IPS DF 6.9 (cell line): ENCODE measurements at regions not wholly inside any gene's neighbourhood (a gene's known extent, or its start where the extent isn't known, plus 50 kb on each side); places are given as distances from the start of the nearest gene placed in this dataset.
"Not testable (repeated sequence)": the region's sequence is repeated elsewhere in the genome, so short reads cannot be mapped to it uniquely, and the experiment has no call there.

Experiments used
- DNase-seq: peaks from one replicate; pipeline ENCODE4 v3.0.0-alpha.2; 2013; ENCODE audit warnings: low read depth, low spot score
- H3K27ac ChIP-seq: one replicate; pipeline ENCODE4 v1.5.1; 2013; ENCODE audit warnings: low read length, control low read depth
- H3K27me3 ChIP-seq: 2 replicates; pipeline ENCODE4 v1.6.1; 2013; ENCODE audit warnings: mild to moderate bottlenecking, low read length; ENCODE audit not compliant: control insufficient read depth, insufficient read depth
- H3K36me3 ChIP-seq: 2 replicates; pipeline ENCODE4 v1.6.1; 2013; ENCODE audit warnings: low read length; ENCODE audit not compliant: control insufficient read depth, insufficient read depth
- H3K4me1 ChIP-seq: 2 replicates; pipeline ENCODE4 v1.6.1; 2013; ENCODE audit warnings: low read length; ENCODE audit not compliant: control insufficient read depth, insufficient read depth
- H3K4me3 ChIP-seq: 2 replicates; pipeline ENCODE4 v1.5.1; 2013; ENCODE audit warnings: mild to moderate bottlenecking, low read length
- H3K9me3 ChIP-seq: 2 replicates; pipeline ENCODE4 v1.6.1; 2013; ENCODE audit warnings: low read length, inconsistent platforms; ENCODE audit not compliant: control insufficient read depth, insufficient read depth
- WGBS: extraction: QIAGEN DNeasy Blood & Tissue Kit; methylation state at CpG from one replicate; pipeline ENCODE4 v1.1.7; 2013; ENCODE audit warnings: mixed read lengths, missing lambda C conversion rate; ENCODE audit not compliant: insufficient read length, insufficient coverage; 5-methylcytosine and 5-hydroxymethylcytosine counted together

GRCh38 chr22:46047841-46048595 is 71.1 kb upstream of the WNT7B start:
- no peaks in the 10 kb centered on the region for H3K9me3 ChIP-seq
- no peak overlapping the region for H3K4me3 ChIP-seq
- peaks cover 9% of the 10 kb centered on the region for H3K4me1 ChIP-seq
- H3K27ac ChIP-seq = no peak overlapping the region
- H3K27me3 ChIP-seq = peaks cover 3% of the 10 kb centered on the region
- no peaks in the 10 kb centered on the region for H3K36me3 ChIP-seq
- no peak for DNase-seq
- no CpG with 5 or more reads among the region's 14 CpGs for WGBS

GRCh38 chr22:46048661-46049060 is 71.7 kb upstream of the WNT7B start:
- H3K27me3 ChIP-seq, H3K36me3 ChIP-seq, H3K9me3 ChIP-seq, DNase-seq, H3K4me1 ChIP-seq, H3K4me3 ChIP-seq, H3K27ac ChIP-seq: not testable (repeated sequence)
- WGBS = no CpG with 5 or more reads among the region's 7 CpGs

DNA sequence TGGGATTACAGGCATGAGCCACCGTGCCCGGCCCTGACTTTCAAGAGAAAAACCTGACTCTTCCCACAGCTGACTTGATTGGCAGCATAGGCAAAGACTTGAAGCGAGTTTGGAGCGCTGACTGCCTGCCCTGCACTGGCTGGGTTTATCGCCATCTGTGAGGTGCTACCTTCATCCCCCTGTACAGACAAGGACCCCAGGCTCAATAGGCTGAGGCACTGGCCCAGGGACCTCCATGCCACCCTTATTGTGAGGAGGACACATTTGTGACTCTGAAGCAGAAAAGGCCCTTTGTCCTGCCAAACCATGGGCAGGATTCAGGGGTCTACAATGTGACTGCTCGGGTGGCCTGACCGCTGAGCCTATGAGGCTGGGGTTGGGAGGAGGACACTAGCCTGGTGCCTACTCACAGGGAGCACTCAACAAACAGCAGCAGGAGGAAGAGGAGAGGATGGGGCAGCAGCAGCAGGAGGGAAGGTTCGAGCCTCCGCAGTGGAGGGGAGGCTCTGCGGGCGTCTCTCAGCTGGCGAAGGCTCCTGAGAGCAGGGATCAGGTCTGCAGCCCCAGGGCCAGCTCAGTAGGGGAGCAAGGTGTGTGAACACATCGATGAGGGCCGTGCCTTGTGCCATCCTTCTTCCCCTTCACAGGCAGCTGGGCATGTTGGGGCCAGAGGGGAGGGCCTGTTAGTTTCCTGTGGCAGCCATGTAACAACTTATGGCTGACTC is 72.9 kb upstream of the WNT7B start:
- DNase-seq = no peak
- Histone ChIP-seq H3K4me1 (peaks cover 3% of the 10 kb centered on the region), H3K27ac (no peak overlapping the region), H3K27me3 (peaks cover 3% of the 10 kb centered on the region), H3K4me3 (no peak overlapping the region), H3K9me3 (no peaks in the 10 kb centered on the region), H3K36me3 (no peaks in the 10 kb centered on the region)
- no CpG with 5 or more reads among the region's 14 CpGs for WGBS

GRCh38 chr22:46050451-46050845 is 73.5 kb upstream of the WNT7B start:
- no peak for DNase-seq
- Histone ChIP-seq H3K27me3 (no peaks in the 10 kb centered on the region), H3K4me1 (no peaks in the 10 kb centered on the region; the same call in 1 of the 2 replicates), H3K9me3 (no peaks in the 10 kb centered on the region), H3K27ac (no peak overlapping the region), H3K36me3 (no peaks in the 10 kb centered on the region), H3K4me3 (no peak overlapping the region)
- WGBS = no CpG with 5 or more reads among the region's 7 CpGs

- no peak for DNase-seq
- Histone ChIP-seq H3K4me3 (no peak overlapping the region), H3K27me3 (no peaks in the 10 kb centered on the region), H3K4me1 (no peaks in the 10 kb centered on the region; the same call in 1 of the 2 replicates), H3K27ac (no peak overlapping the region), H3K36me3 (no peaks in the 10 kb centered on the region), H3K9me3 (no peaks in the 10 kb centered on the region)
- no CpG with 5 or more reads among the region's 11 CpGs for WGBS
These were observed 74.1 kb upstream of the WNT7B start for GRCh38 chr22:46050916-46051614.

GRCh38 chr22:46051646-46052045 is 74.7 kb upstream of the WNT7B start:
- Histone ChIP-seq H3K27me3 (no peaks in the 10 kb centered on the region), H3K9me3 (no peaks in the 10 kb centered on the region), H3K36me3 (no peaks in the 10 kb centered on the region), H3K4me3 (no peak overlapping the region), H3K27ac (no peak overlapping the region), H3K4me1 (no peaks in the 10 kb centered on the region; the same call in 1 of the 2 replicates)
- DNase-seq = no peak
- WGBS = no CpG with 5 or more reads among the region's 8 CpGs

- no peak for DNase-seq
- WGBS = no CpG with 5 or more reads among the region's 6 CpGs
- Histone ChIP-seq H3K27ac (no peak overlapping the region), H3K4me1 (no peaks in the 10 kb centered on the region; the same call in 1 of the 2 replicates), H3K36me3 (no peaks in the 10 kb centered on the region), H3K9me3 (no peaks in the 10 kb centered on the region), H3K4me3 (no peak overlapping the region; the same call in 1 of the 2 replicates), H3K27me3 (no peaks in the 10 kb centered on the region)
These were observed 75.4 kb upstream of the WNT7B start for GRCh38 chr22:46052331-46052771.

GRCh38 chr22:46052801-46053562 is 76.0 kb upstream of the WNT7B start:
- no CpG with 5 or more reads among the region's 26 CpGs for WGBS
- Histone ChIP-seq H3K9me3 (no peaks in the 10 kb centered on the region), H3K4me3 (no peak overlapping the region), H3K27ac (no peak overlapping the region), H3K36me3 (no peaks in the 10 kb centered on the region), H3K27me3 (no peaks in the 10 kb centered on the region), H3K4me1 (no peaks in the 10 kb centered on the region; the same call in 1 of the 2 replicates)
- DNase-seq = no peak

- no peaks in the 10 kb centered on the region for H3K9me3 ChIP-seq
- DNase-seq = no peak
- no peaks in the 10 kb centered on the region for H3K36me3 ChIP-seq
- H3K27me3 ChIP-seq = no peaks in the 10 kb centered on the region
- no peak overlapping the region for H3K4me3 ChIP-seq
- no peaks in the 10 kb centered on the region; the same call in 1 of the 2 replicates for H3K4me1 ChIP-seq
- no peak overlapping the region for H3K27ac ChIP-seq
- no CpG with 5 or more reads among the region's 37 CpGs for WGBS
These were observed 76.7 kb upstream of the WNT7B start for GRCh38 chr22:46053563-46054090.
